GM10266 (cell line): ENCODE measurements at regions not wholly inside any gene's neighbourhood (a gene's known extent, or its start where the extent isn't known, plus 50 kb on each side); places are given as distances from the start of the nearest gene placed in this dataset.

ENCODE experiments used
- DNase-seq: peaks from one replicate; pipeline ENCODE4 v3.0.0; 2012; ENCODE audit errors: extremely low spot score
- TF ChIP-seq, protein P1 (sequence below): IDR thresholded peaks from 2 replicates; pipeline ENCODE4 v1.5.1; 2012; ENCODE audit warnings: mild to moderate bottlenecking, low read depth; ENCODE audit not compliant: control insufficient read depth, insufficient read depth; ENCODE audit errors: missing control alignments

DNA sequence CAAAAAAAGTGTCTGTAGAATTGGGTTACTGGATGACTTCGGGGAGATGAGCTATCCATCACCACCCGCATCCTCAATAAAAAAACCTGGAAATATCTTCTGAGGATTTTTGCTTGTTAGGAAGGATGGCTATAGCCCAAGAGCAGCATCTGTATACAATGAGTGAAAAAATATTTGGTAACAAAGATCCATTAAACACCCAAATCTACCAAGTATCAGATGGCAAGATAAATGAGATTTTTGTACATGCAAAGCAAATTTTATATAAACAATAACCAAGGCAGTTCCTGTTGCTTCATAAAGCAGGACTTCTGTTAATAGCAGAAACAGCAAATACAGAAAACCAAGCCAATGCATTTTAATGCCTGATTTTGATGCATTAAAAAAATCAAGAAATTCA is 166.6 kb downstream of the SLC28A3 start:
- no peak for DNase-seq
- TF ChIP-seq, protein P1, sequence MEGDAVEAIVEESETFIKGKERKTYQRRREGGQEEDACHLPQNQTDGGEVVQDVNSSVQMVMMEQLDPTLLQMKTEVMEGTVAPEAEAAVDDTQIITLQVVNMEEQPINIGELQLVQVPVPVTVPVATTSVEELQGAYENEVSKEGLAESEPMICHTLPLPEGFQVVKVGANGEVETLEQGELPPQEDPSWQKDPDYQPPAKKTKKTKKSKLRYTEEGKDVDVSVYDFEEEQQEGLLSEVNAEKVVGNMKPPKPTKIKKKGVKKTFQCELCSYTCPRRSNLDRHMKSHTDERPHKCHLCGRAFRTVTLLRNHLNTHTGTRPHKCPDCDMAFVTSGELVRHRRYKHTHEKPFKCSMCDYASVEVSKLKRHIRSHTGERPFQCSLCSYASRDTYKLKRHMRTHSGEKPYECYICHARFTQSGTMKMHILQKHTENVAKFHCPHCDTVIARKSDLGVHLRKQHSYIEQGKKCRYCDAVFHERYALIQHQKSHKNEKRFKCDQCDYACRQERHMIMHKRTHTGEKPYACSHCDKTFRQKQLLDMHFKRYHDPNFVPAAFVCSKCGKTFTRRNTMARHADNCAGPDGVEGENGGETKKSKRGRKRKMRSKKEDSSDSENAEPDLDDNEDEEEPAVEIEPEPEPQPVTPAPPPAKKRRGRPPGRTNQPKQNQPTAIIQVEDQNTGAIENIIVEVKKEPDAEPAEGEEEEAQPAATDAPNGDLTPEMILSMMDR, result no peak

DNA sequence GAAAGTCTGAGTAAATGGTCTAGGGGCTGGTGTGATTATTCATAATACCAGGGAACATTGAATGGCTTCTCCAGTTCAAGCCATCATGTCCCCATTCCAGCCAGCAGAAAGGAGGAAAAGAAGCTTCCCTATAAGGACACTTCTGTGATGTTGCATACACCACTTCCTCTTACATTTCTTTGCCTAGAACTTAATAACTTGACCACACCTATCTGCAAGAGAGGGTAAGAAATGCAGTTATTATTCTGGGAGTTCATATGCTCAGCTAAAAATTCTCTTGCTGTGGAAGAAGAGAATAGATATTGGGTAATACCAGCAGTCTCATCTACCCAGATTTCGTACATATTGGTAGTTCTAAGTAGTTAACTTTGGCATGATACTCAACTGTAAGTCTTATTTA is 166.1 kb downstream of the SLC28A3 start:
- no peak for DNase-seq
- TF ChIP-seq, protein P1, result no peak

DNA sequence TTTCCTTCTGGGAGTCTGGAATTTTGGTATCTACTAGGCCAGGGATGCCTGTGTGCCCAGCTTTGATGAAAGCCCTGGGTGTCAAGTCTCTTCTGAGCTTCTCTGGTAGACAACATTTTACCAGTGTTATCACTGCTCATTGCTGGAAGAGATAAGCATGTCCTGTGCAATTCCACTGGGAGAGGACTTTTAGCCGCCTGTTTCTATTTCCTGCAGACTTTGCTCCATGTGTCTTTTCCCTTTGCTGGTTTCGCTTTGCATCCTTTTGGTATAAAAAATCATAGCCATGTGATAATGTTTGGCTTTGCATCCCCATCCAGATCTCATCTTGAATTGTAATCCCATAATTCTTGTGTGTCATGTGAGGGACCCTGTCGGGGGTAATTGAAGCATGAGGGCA is 163.2 kb downstream of the SLC28A3 start:
- no peak for DNase-seq
- TF ChIP-seq, protein P1, result no peak

DNA sequence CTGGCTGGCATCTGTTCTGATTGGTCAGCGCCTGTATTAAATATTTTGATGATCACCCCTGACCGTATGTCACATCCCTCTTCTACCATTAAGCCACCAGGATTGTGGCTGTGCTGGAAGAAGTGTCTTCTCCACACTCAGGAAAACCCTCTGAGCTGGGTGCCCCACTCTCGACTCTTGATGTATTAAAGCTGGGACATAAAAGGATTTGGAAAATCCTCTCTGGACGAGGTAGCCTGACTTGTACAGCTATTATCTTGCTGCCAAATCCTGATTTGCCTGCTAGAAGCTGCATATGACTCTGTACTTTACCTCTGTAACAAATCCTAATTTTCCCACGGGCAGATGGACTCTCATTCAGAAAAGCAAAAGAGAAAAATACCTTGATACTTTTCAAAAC is 161.0 kb downstream of the SLC28A3 start:
- TF ChIP-seq, protein P1, result no peak
- DNase-seq, result no peak

DNA sequence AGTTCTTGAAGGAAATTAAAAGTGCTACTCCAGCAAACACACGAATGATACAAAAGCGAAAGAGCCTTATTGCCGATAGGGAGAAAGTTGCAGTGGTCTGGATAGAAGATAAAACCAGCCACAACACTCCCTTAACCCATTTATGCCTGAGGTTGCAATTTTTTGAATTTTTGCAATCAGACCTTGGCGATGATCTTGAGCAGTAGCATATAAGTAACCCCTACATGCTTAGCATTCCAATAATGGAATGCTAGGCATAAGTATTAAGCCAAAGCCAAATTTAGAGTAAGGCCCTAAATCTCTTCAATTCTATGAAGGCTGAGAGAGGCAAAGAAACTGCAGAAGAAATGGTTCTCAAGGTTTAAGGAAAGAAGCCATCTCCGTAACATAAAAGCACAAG is 153.5 kb downstream of the SLC28A3 start:
- TF ChIP-seq, protein P1, result no peak

DNA sequence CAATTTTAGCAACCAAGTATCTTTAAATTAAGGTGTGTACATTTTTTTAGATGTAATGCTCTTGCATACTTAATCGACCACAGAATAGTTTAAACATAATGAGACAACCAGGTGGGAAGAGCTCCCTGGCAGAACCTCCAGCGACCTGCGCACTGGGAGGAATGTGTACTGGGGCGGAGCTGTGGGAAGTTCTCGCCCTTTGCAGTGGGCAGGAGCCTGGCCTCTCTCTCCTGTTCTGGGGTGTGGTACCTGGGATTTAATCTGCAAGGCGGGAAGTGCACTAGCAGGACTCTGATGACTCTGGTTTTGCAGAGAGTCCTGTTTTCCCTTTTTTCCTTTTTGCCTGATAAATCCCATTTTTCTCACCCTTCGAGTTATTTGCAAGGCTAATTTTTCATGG is 150.7 kb downstream of the SLC28A3 start:
- DNase-seq, result no peak
- TF ChIP-seq, protein P1, result no peak

More for the DNA sequence above, 153.5 kb downstream of the SLC28A3 start:
- DNase-seq, result no peak

DNA sequence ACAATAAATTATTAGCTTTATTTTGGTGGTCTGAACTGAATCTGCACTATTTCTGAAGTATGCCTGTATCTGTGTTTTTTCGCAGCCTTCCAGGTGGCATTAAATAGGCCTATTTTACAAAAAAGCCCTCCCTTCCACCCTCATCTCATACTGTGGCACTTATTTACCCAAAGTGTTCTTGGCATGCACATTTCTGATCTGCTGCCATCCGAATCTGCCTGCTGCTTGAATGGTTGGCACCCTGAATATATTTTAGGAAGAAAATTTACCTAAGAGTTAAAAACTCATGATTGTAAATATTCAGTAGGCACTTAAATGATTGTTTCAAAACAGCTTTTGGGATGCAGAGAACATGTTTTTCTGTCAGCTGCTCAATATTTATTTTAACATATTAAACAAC is 150.1 kb downstream of the SLC28A3 start:
- DNase-seq, result no peak
- TF ChIP-seq, protein P1, result no peak
